A673 (cell line): ENCODE measurements at regions not wholly inside any gene's neighbourhood (a gene's known extent, or its start where the extent isn't known, plus 50 kb on each side); places are given as distances from the start of the nearest gene placed in this dataset.
A peak's percentile ranks its signal among the peaks of the same experiment; 100 is the strongest.

ENCODE experiments used
- BruUV-seq: library from RNA; stranded (reverse); fragments of 400-500 nt; replicated peaks from 2 replicates; lab custom pipeline; 2021; lab: Mats Ljungman, UMichigan
- CTCF ChIA-PET: fragments of 300-600 bp; sonication (Branson Sonifier 250); formaldehyde crosslinking; loops from one replicate; lab custom pipeline; 2022; ENCODE audit warnings: antibody characterized with exemption; lab: Charles Lee
- POLR2A ChIA-PET: fragments of 300-600 bp; sonication (Branson Sonifier 250); formaldehyde crosslinking; loops from one replicate; lab custom pipeline; 2022; ENCODE audit warnings: antibody characterized with exemption; ENCODE audit not compliant: low non-redundant PET; lab: Charles Lee
- DNase-seq: peaks from one replicate; pipeline ENCODE4 v3.0.0-alpha.2; 2015; ENCODE audit warnings: low spot score
- H3K27ac ChIP-seq: fragments of 200-600 bp; sonication (generic); 2 replicates; pipeline ENCODE4 v1.5.1; 2016; ENCODE audit warnings: mixed run types, low read depth, mild to moderate bottlenecking, mixed read lengths, antibody characterized with exemption, low read length; ENCODE audit not compliant: poor library complexity, severe bottlenecking
- H3K27me3 ChIP-seq: fragments of 200-600 bp; sonication (generic); replicated peaks from 2 replicates; pipeline ENCODE4 v1.6.1; 2017; ENCODE audit warnings: mixed run types, low read depth, mild to moderate bottlenecking, mixed read lengths, antibody characterized with exemption, low read length; ENCODE audit not compliant: insufficient read depth, poor library complexity
- H3K36me3 ChIP-seq: fragments of 200-600 bp; sonication (generic); 2 replicates; pipeline ENCODE4 v1.6.1; 2016; ENCODE audit warnings: mixed run types, mild to moderate bottlenecking, mixed read lengths, antibody characterized with exemption, low read length; ENCODE audit not compliant: insufficient read depth, poor library complexity, severe bottlenecking
- H3K4me1 ChIP-seq: fragments of 200-600 bp; sonication (generic); 2 replicates; pipeline ENCODE4 v1.6.1; 2017; ENCODE audit warnings: mixed run types, mild to moderate bottlenecking, mixed read lengths, antibody characterized with exemption, low read length; ENCODE audit not compliant: insufficient read depth, poor library complexity, severe bottlenecking
- H3K4me3 ChIP-seq: fragments of 200-600 bp; sonication (generic); 2 replicates; pipeline ENCODE4 v1.5.1; 2016; ENCODE audit warnings: low read depth, mixed run types, mild to moderate bottlenecking, mixed read lengths, low read length; ENCODE audit not compliant: poor library complexity, severe bottlenecking
- H3K9me3 ChIP-seq: fragments of 200-600 bp; sonication (generic); 2 replicates; pipeline ENCODE4 v1.6.1; 2016; ENCODE audit warnings: mixed run types, low read depth, mild to moderate bottlenecking, mixed read lengths, antibody characterized with exemption, low read length; ENCODE audit not compliant: poor library complexity, severe bottlenecking
- CTCF ChIP-seq: fragments of 300-800, 200-600 bp; sonication (generic); conservative IDR thresholded peaks from 2 replicates; pipeline ENCODE4 v1.5.1; 2017; ENCODE audit warnings: low read depth, mild to moderate bottlenecking, antibody characterized with exemption, low read length, moderate library complexity, mixed read lengths
- EZH2 ChIP-seq: fragments of 200-600 bp; sonication (generic); IDR thresholded peaks from 2 replicates; pipeline ENCODE4 v1.6.1; 2017; ENCODE audit warnings: borderline replicate concordance, low read depth, mild to moderate bottlenecking, mixed read lengths, antibody characterized with exemption, low read length; ENCODE audit not compliant: poor library complexity, severe bottlenecking
- intact Hi-C: fragments of 100-400 bp; cut with micrococcal nuclease; formaldehyde crosslinking; loops from one replicate; pipeline ENCODE4 v1.10.0; 2022; ENCODE audit not compliant: unreplicated experiment

- no TSS peak for BruUV-seq
- CTCF ChIA-PET: interaction anchor here (0.7 kb wide), 1 partner anchor 101 kb away, joined by 3 read pairs; no protein-coding TSS in a partner anchor
- H3K4me1 ChIP-seq: peaks cover 9% of the 10 kb centered on the region
- no peak overlapping the region for H3K27ac ChIP-seq
- no peaks in the 10 kb centered on the region for H3K36me3 ChIP-seq
- no peak overlapping the region for H3K4me3 ChIP-seq
- POLR2A ChIA-PET: no interaction called here
- peak; percentile 77 for DNase-seq
- no peak for TF ChIP-seq CTCF
- no peak for TF ChIP-seq EZH2
- intact Hi-C loops: no loop called here
- no peaks in the 10 kb centered on the region for H3K9me3 ChIP-seq
- H3K27me3 ChIP-seq: no peaks in the 10 kb centered on the region
Measured at GRCh38 chr13:31638577-31638976, 100.7 kb upstream of the RXFP2 start.

GRCh38 chr13:31639443-31640163, 99.7 kb upstream of the RXFP2 start:
- no peaks in the 10 kb centered on the region for H3K36me3 ChIP-seq
- peaks cover 9% of the 10 kb centered on the region for H3K4me1 ChIP-seq
- no peak for TF ChIP-seq CTCF
- TF ChIP-seq EZH2: no peak
- intact Hi-C loops: no loop called here
- BruUV-seq: no TSS peak
- no peak overlapping the region for H3K4me3 ChIP-seq
- H3K27ac ChIP-seq: no peak overlapping the region
- H3K27me3 ChIP-seq: no peaks in the 10 kb centered on the region
- peak; percentile 4 for DNase-seq
- H3K9me3 ChIP-seq: no peaks in the 10 kb centered on the region
- ChIA-PET POLR2A (interaction anchor here (0.6 kb wide), 1 partner anchor 8 kb away, joined by 3 read pairs; no protein-coding TSS in a partner anchor), CTCF (no interaction called here)

GRCh38 chr13:31649766-31650165, 89.6 kb upstream of the RXFP2 start:
- DNase-seq: no peak
- intact Hi-C loops: no loop called here
- Histone ChIP-seq H3K27me3 (no peaks in the 10 kb centered on the region), H3K27ac (no peak overlapping the region), H3K36me3 (no peaks in the 10 kb centered on the region), H3K9me3 (no peaks in the 10 kb centered on the region), H3K4me3 (no peak overlapping the region), H3K4me1 (no peaks in the 10 kb centered on the region)
- ChIA-PET CTCF (no interaction called here), POLR2A (no interaction called here)
- no TSS peak for BruUV-seq
- no peak for TF ChIP-seq CTCF
- TF ChIP-seq EZH2: no peak
